ENCODE measurements at regions not wholly inside any gene's neighbourhood (a gene's known extent, or its start where the extent isn't known, plus 50 kb on each side); places are given as distances from the start of the nearest gene placed in this dataset.
"Not testable (repeated sequence)": the region's sequence is repeated elsewhere in the genome, so short reads cannot be mapped to it uniquely, and the experiment has no call there.

- DNase-seq = no peak
These were observed 165.2 kb downstream of the TRIB2 start for GRCh38 chr2:12881952-12882351.

- DNase-seq = no peak
These were observed 165.7 kb downstream of the TRIB2 start for GRCh38 chr2:12882393-12882792.

GRCh38 chr2:12883906-12884305, 167.2 kb downstream of the TRIB2 start:
- no peak for DNase-seq

- DNase-seq = peak in 1 of 2 experiments; percentile 74
These were observed 168.1 kb downstream of the TRIB2 start for GRCh38 chr2:12884713-12885282.

- DNase-seq = no peak
These were observed 173.3 kb downstream of the TRIB2 start for GRCh38 chr2:12890066-12890465.

- DNase-seq = no peak
These were observed 173.8 kb downstream of the TRIB2 start for GRCh38 chr2:12890481-12890991.

GRCh38 chr2:12895017-12895416, 178.3 kb downstream of the TRIB2 start:
- DNase-seq = no peak

- DNase-seq = no peak
These were observed 179.7 kb downstream of the TRIB2 start for GRCh38 chr2:12896318-12896982.

GRCh38 chr2:12897181-12897580, 180.4 kb downstream of the TRIB2 start:
- DNase-seq = no peak

GRCh38 chr2:12903272-12903671, 186.5 kb downstream of the TRIB2 start:
- no peak for DNase-seq

- DNase-seq = no peak
These were observed 193.7 kb downstream of the TRIB2 start for GRCh38 chr2:12910431-12910830.

GRCh38 chr2:12915787-12916186, 199.1 kb downstream of the TRIB2 start:
- no peak for DNase-seq

GRCh38 chr2:12918138-12918834, 201.6 kb downstream of the TRIB2 start:
- no peak for DNase-seq

GRCh38 chr2:12918835-12919445, 202.2 kb downstream of the TRIB2 start:
- DNase-seq = no peak

GRCh38 chr2:12921321-12921720, 204.6 kb downstream of the TRIB2 start:
- no peak for DNase-seq

GRCh38 chr2:12923907-12924610, 207.3 kb downstream of the TRIB2 start:
- DNase-seq = no peak

- DNase-seq = not testable (repeated sequence)
These were observed 209.9 kb downstream of the TRIB2 start for GRCh38 chr2:12926641-12927040.

- DNase-seq = no peak
These were observed 211.6 kb downstream of the TRIB2 start for GRCh38 chr2:12928197-12928774.

GRCh38 chr2:12928775-12929401, 212.2 kb downstream of the TRIB2 start:
- no peak for DNase-seq

GRCh38 chr2:12929758-12930157, 213.0 kb downstream of the TRIB2 start:
- no peak for DNase-seq

- no peak for DNase-seq
These were observed 213.7 kb downstream of the TRIB2 start for GRCh38 chr2:12930391-12930790.

Data from SW 1271 (cell line).